Keratinocyte (primary cell): ENCODE measurements at regions not wholly inside any gene's neighbourhood (a gene's known extent, or its start where the extent isn't known, plus 50 kb on each side); places are given as distances from the start of the nearest gene placed in this dataset.

Experiments
- EZH2 ChIP-seq: IDR thresholded peaks from one replicate; pipeline ENCODE4 v1.6.1; 2012; ENCODE audit warnings: inconsistent platforms, mild to moderate bottlenecking, low read length, moderate library complexity
- TF ChIP-seq, protein P1 (sequence below), 3 experiments: IDR thresholded peaks in 1 of 3; conservative IDR thresholded peaks in 1 of 3; optimal IDR thresholded peaks in 1 of 3; 2 replicates in 2 of 3; 3 replicates in 1 of 3; pipeline versions ENCODE3 to v1.5.1; 2011; ENCODE audit warnings: low read length in 3 of 3, mild to moderate bottlenecking in 3 of 3, moderate library complexity in 2 of 3, control low read depth in 1 of 3, inconsistent platforms in 1 of 3; ENCODE audit not compliant: insufficient read depth in 2 of 3; ENCODE audit errors: extremely low read depth in 1 of 3

DNA sequence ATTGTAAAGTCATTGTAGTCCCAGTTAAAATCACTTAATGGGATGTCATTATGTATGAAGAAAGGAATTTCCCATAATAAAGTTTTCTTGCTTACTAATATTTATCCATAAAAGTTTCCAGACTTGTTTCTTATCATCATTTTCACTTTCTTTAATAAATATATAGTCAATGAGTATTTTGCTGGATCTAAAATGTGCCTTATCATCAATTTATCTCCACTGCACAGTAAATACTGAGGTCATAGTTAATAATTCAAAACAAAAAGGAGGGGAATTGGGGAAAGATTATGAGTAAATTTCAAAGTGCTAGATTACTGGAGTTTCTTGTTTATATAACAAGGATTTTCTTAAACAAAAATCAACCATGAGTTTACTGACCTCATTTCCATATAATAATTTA is 279.5 kb upstream of the DKK2 start:
- TF ChIP-seq, protein P1, sequence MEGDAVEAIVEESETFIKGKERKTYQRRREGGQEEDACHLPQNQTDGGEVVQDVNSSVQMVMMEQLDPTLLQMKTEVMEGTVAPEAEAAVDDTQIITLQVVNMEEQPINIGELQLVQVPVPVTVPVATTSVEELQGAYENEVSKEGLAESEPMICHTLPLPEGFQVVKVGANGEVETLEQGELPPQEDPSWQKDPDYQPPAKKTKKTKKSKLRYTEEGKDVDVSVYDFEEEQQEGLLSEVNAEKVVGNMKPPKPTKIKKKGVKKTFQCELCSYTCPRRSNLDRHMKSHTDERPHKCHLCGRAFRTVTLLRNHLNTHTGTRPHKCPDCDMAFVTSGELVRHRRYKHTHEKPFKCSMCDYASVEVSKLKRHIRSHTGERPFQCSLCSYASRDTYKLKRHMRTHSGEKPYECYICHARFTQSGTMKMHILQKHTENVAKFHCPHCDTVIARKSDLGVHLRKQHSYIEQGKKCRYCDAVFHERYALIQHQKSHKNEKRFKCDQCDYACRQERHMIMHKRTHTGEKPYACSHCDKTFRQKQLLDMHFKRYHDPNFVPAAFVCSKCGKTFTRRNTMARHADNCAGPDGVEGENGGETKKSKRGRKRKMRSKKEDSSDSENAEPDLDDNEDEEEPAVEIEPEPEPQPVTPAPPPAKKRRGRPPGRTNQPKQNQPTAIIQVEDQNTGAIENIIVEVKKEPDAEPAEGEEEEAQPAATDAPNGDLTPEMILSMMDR (optimal IDR thresholded peaks at IDR 0.05 in 1 of 3, IDR thresholded peaks at IDR 0.05 in 1 of 3, conservative IDR thresholded peaks at IDR 0.05 in 1 of 3; ENCODE audit: extremely low read depth in 1 of 3, insufficient read depth in 2 of 3, low read length in 3 of 3), result no peak
- no peak for TF ChIP-seq EZH2
